Pancreas (tissue), 10 donors: ENCODE measurements at regions not wholly inside any gene's neighbourhood (a gene's known extent, or its start where the extent isn't known, plus 50 kb on each side); places are given as distances from the start of the nearest gene placed in this dataset.

Experiments used
- ATAC-seq, 4 donors: fragments of 200-7000 bp; cut with Tn5 transposase; one replicate each; pipeline versions ENCODE4 v1.8.0 to v1.9.1; 2020; ENCODE audit warnings: mild to moderate bottlenecking in 4 of 4, moderate library complexity in 4 of 4
- DNase-seq, 6 donors: peaks; one replicate each; pipeline ENCODE4 v3.0.0-alpha.2; 2020
- FAIRE-seq: peaks from 2 replicates; lab custom pipeline; 2012; peaks lifted over from hg19 to GRCh38; lab: Jason Lieb, UNC
- H3K27ac ChIP-seq, 4 donors: fragments of 200-600 bp; sonication (generic); 1 replicate in 3 of 4; 2 replicates in 1 of 4; pipeline versions ENCODE4 v1.5.0 to v1.8.0; 2020
- H3K27me3 ChIP-seq, 4 donors: fragments of 200-600 bp; one replicate each; pipeline ENCODE4 v1.8.0; 2021
- H3K36me3 ChIP-seq, 3 donors: fragments of 200-600 bp; sonication (generic) in 1 of 3; one replicate each; pipeline versions ENCODE4 v1.5.0 to v1.8.0; 2020 to 2021
- H3K4me1 ChIP-seq, 3 donors: fragments of 200-600 bp; one replicate each; pipeline ENCODE4 v1.8.0; 2021
- H3K4me3 ChIP-seq, 4 donors: fragments of 200-600 bp; sonication (generic) in 2 of 4; one replicate each; pipeline versions ENCODE4 v1.5.0 to v1.8.0; 2020 to 2021
- H3K9me3 ChIP-seq, 4 donors: fragments of 200-600 bp; one replicate each; pipeline ENCODE4 v1.8.0; 2021
- WGBS, 2 donors: extraction: QIAGEN DNeasy Blood & Tissue Kit; methylation state at CpG; one replicate each; pipeline ENCODE4 v1.1.7; 2013; 5-methylcytosine and 5-hydroxymethylcytosine counted together
- intact Hi-C, 3 donors: fragments of 100-400 bp; cut with DNase I; formaldehyde crosslinking; loops; one replicate each; pipeline versions ENCODE4 v1.11.1 to v1.14.2; 2022
- TF ChIP-seq, protein P1 (sequence below), 4 donors: fragments of 200-600 bp; sonication (generic) in 3 of 4; IDR thresholded peaks; one replicate each; pipeline versions ENCODE4 v1.5.0 to v1.8.0; 2021; ENCODE audit warnings: antibody characterized with exemption in 4 of 4
- donor health status: healthy with polysubstance abuse.
- donor health status: DM: no; HTN: no; CAD: no; lungs with moderate emphysema.
- donor health status: DM: no; HTN: no; CAD: no.
- donor health status: control.
- donor health status: control.
- donor health status: Bipolar disorder and iron deficiency.
- donor health status: DM: yes; HTN: yes; CAD: no.
- donor health status: DM: no; HTN: no; CAD: no.
- donor health status: DM: no; HTN: no; CAD: no.
- donor health status: DM: yes; HTN: yes; CAD: no.

DNA sequence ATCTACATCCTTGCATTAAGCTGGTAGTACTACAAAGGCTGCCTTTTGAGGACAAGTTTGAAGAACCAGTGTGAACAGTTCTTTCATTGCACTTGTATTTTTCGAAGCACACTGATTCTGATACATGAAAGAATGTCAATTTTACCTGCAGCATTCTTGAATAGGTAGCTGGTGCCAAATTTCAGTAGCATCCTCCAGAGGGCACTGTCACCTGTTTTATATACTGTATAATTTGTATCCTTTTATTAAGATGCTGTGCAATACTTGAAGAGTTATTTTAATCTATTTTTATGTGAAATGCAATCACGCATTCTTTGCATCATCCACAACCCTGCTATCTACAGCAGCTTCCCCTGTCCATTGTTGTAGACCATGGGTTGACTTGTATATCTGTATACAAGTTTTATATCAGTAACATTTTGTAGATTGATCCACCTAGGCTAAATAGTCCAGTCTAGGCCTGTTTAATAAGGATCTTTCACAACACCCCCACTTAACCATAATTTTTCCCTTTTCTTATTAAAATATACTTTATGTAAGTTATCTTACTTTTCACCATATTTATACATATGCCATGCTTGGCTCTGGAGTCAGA, 325.7 kb downstream of the PCDH7 start:
- FAIRE-seq = no peak
- peak in 3 of 4 donors; percentile 49 to 58 (median 57) for ATAC-seq
- H3K9me3 ChIP-seq = no peaks in the 10 kb centered on the region
- H3K27me3 ChIP-seq = no peaks in the 10 kb centered on the region
- H3K4me1 ChIP-seq = no peaks in the 10 kb centered on the region
- TF ChIP-seq, protein P1, sequence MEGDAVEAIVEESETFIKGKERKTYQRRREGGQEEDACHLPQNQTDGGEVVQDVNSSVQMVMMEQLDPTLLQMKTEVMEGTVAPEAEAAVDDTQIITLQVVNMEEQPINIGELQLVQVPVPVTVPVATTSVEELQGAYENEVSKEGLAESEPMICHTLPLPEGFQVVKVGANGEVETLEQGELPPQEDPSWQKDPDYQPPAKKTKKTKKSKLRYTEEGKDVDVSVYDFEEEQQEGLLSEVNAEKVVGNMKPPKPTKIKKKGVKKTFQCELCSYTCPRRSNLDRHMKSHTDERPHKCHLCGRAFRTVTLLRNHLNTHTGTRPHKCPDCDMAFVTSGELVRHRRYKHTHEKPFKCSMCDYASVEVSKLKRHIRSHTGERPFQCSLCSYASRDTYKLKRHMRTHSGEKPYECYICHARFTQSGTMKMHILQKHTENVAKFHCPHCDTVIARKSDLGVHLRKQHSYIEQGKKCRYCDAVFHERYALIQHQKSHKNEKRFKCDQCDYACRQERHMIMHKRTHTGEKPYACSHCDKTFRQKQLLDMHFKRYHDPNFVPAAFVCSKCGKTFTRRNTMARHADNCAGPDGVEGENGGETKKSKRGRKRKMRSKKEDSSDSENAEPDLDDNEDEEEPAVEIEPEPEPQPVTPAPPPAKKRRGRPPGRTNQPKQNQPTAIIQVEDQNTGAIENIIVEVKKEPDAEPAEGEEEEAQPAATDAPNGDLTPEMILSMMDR (IDR thresholded peaks at IDR 0.05) = peak in 3 of 4 donors; percentile 8 to 38 (median 28)
- no peak overlapping the region for H3K4me3 ChIP-seq
- intact Hi-C loops = no loop called here
- peak in 2 of 6 donors; percentile 13 to 38 for DNase-seq
- no peaks in the 10 kb centered on the region for H3K36me3 ChIP-seq
- 19 to 21% methylated on average over 2 of the region's 2 CpGs for WGBS, 2 donors
- no peak overlapping the region for H3K27ac ChIP-seq

DNA sequence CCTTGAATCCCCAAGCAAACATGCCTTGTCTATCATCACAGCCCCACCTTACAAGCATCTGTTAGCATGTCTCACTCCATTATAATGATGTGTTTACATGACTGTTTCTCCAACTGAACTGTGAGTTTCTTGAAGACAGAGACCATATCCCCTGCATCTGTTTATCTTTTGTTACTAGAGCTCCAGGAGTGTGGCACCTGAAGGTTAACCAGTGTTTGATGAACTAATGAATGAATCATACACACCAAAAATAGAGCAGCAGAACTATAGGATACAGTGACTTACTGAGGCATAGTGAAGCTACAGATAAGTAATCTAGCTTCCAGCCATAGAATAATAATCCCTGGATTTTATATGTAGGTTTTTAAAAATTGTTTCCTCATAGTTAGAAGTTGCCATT, 331.0 kb downstream of the PCDH7 start:
- H3K4me1 ChIP-seq = no peaks in the 10 kb centered on the region
- FAIRE-seq (no peak), ATAC-seq (no peak), DNase-seq (no peak)
- TF ChIP-seq, protein P1 (IDR thresholded peaks at IDR 0.05) = no peak
- no peak overlapping the region for H3K4me3 ChIP-seq
- no peaks in the 10 kb centered on the region for H3K27me3 ChIP-seq
- H3K36me3 ChIP-seq = no peaks in the 10 kb centered on the region
- no peak overlapping the region for H3K27ac ChIP-seq
- intact Hi-C loops = no loop called here
- no peaks in the 10 kb centered on the region for H3K9me3 ChIP-seq

DNA sequence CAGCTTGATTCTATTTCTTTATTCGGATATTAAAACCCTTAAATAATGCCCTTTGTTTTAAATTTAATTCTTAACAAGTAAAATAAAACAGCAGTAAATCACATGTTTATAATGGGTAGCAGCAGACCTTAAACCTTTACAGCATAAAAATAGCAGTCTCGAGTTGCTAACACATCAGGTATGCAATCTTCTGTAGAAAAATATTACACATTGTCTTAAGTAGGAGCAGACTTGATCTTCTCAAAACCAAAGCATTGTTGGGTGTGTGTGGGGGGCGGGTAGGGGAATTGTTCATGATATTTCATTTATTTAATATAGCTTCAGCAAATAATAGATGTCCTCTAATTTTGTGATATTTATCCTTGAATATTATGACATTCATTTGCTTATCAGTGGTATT, 331.4 kb downstream of the PCDH7 start:
- intact Hi-C loops = no loop called here
- 33 to 63% methylated on average over 3 of the region's 3 CpGs for WGBS, 2 donors
- no peak overlapping the region for H3K27ac ChIP-seq
- DNase-seq (no peak), FAIRE-seq (no peak), ATAC-seq (no peak)
- no peaks in the 10 kb centered on the region for H3K27me3 ChIP-seq
- H3K4me3 ChIP-seq = no peak overlapping the region
- no peaks in the 10 kb centered on the region for H3K4me1 ChIP-seq
- no peaks in the 10 kb centered on the region for H3K9me3 ChIP-seq
- no peaks in the 10 kb centered on the region for H3K36me3 ChIP-seq
- TF ChIP-seq, protein P1 (IDR thresholded peaks at IDR 0.05) = no peak

DNA sequence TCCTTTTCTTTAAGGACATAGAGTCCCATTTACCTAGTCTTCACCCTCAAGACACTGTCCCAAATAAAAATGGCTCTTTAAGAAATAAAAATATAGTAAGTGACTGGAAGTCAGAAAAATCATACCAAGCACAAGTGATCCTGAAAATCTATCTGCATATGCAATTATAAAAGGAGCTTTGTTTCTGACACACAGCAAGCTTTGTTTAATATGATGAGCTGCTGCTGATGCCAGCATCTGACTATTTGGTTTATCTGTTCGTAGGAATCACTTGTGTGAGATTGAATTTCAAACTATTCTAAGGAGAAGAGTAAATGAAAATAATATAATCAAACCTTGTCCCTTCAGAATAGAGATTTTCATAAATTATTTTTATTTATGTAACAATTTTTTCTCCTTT, 332.4 kb downstream of the PCDH7 start:
- intact Hi-C loops = no loop called here
- H3K4me1 ChIP-seq = no peaks in the 10 kb centered on the region
- WGBS, 2 donors = 45 to 60% methylated on average over 1 of the region's 1 CpG
- H3K27me3 ChIP-seq = no peaks in the 10 kb centered on the region
- H3K9me3 ChIP-seq = no peaks in the 10 kb centered on the region
- no peak for ATAC-seq
- H3K27ac ChIP-seq = no peak overlapping the region
- H3K4me3 ChIP-seq = no peak overlapping the region
- no peak for DNase-seq
- no peak for FAIRE-seq
- no peaks in the 10 kb centered on the region for H3K36me3 ChIP-seq
- TF ChIP-seq, protein P1 (IDR thresholded peaks at IDR 0.05) = no peak

DNA sequence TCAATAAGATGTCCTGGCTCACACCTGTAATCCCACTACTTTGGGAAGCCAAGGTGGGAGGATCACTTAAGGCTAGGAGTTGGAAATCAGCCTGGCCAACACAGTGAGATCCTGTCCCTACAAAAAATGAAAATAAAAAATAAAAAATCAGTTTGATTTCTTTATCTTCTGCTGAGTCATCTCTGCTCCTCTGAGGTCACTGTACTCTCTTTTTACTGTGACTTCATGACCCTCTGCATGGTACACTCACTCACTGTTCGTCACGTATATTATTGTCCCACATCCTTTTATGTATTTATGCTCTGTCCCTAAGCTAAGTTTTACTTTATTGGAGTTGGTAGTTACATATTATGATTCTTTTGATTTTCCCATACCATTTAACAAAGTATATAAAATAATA, 333.3 kb downstream of the PCDH7 start:
- Histone ChIP-seq H3K27ac (no peak overlapping the region), H3K36me3 (no peaks in the 10 kb centered on the region), H3K4me3 (no peak overlapping the region), H3K27me3 (no peaks in the 10 kb centered on the region), H3K4me1 (no peaks in the 10 kb centered on the region), H3K9me3 (no peaks in the 10 kb centered on the region)
- intact Hi-C loops = no loop called here
- ATAC-seq (no peak), FAIRE-seq (no peak), DNase-seq (no peak)
- TF ChIP-seq, protein P1 (IDR thresholded peaks at IDR 0.05) = no peak
- WGBS, 2 donors = 82 to 91% methylated on average over 2 of the region's 2 CpGs
